Calu3 (cell line): ENCODE measurements at regions not wholly inside any gene's neighbourhood (a gene's known extent, or its start where the extent isn't known, plus 50 kb on each side); places are given as distances from the start of the nearest gene placed in this dataset.
"Not testable (repeated sequence)": the region's sequence is repeated elsewhere in the genome, so short reads cannot be mapped to it uniquely, and the experiment has no call there.

Source experiments
- BruUV-seq: library from RNA; stranded (reverse); fragments of 400-500 nt; replicated peaks from 2 replicates; lab custom pipeline; 2021; lab: Mats Ljungman, UMichigan
- CTCF ChIA-PET: fragments of 300-600 bp; sonication (Branson Sonifier 250); formaldehyde crosslinking; loops from one replicate; lab custom pipeline; 2022; ENCODE audit warnings: antibody characterized with exemption; lab: Charles Lee
- DNase-seq: peaks from one replicate; pipeline ENCODE4 v3.0.0; 2022
- H3K27ac Mint-ChIP-seq: one replicate; pipeline ENCODE4 v1.8.0; 2022; ENCODE audit warnings: mixed read lengths; ENCODE audit not compliant: unreplicated experiment
- H3K27me3 Mint-ChIP-seq: one replicate; pipeline ENCODE4 v1.8.0; 2022; ENCODE audit warnings: mixed read lengths; ENCODE audit not compliant: unreplicated experiment
- H3K36me3 Mint-ChIP-seq: one replicate; pipeline ENCODE4 v1.8.0; 2022; ENCODE audit warnings: mild to moderate bottlenecking, moderate library complexity, mixed read lengths; ENCODE audit not compliant: insufficient read depth, unreplicated experiment
- H3K4me1 Mint-ChIP-seq: one replicate; pipeline ENCODE4 v1.8.0; 2022; ENCODE audit warnings: mild to moderate bottlenecking, low read depth, mixed read lengths; ENCODE audit not compliant: unreplicated experiment
- H3K4me3 Mint-ChIP-seq: one replicate; pipeline ENCODE4 v1.8.0; 2022; ENCODE audit warnings: mild to moderate bottlenecking, low read depth, moderate library complexity, mixed read lengths; ENCODE audit not compliant: unreplicated experiment
- H3K9me3 Mint-ChIP-seq: one replicate; pipeline ENCODE4 v1.8.0; 2022; ENCODE audit warnings: low read depth, mixed read lengths; ENCODE audit not compliant: unreplicated experiment
- intact Hi-C: fragments of 100-400 bp; cut with micrococcal nuclease; formaldehyde crosslinking; loops from one replicate; pipeline ENCODE4 v1.10.0; 2022; ENCODE audit not compliant: unreplicated experiment
- TF ChIP-seq, protein P1 (sequence below): fragments of 200-600 bp; IDR thresholded peaks from one replicate; pipeline ENCODE4 v1.8.0; 2022; ENCODE audit warnings: antibody characterized with exemption; ENCODE audit not compliant: unreplicated experiment

- Mint-ChIP-seq H3K4me3 (no peak overlapping the region), H3K9me3 (no peaks in the 10 kb centered on the region), H3K4me1 (peaks cover 10% of the 10 kb centered on the region), H3K36me3 (no peaks in the 10 kb centered on the region), H3K27me3 (no peaks in the 10 kb centered on the region), H3K27ac (no peak overlapping the region)
- BruUV-seq = no TSS peak
- CTCF ChIA-PET = no interaction called here
- intact Hi-C loops = no loop called here
- no peak for DNase-seq
- TF ChIP-seq, protein P1, sequence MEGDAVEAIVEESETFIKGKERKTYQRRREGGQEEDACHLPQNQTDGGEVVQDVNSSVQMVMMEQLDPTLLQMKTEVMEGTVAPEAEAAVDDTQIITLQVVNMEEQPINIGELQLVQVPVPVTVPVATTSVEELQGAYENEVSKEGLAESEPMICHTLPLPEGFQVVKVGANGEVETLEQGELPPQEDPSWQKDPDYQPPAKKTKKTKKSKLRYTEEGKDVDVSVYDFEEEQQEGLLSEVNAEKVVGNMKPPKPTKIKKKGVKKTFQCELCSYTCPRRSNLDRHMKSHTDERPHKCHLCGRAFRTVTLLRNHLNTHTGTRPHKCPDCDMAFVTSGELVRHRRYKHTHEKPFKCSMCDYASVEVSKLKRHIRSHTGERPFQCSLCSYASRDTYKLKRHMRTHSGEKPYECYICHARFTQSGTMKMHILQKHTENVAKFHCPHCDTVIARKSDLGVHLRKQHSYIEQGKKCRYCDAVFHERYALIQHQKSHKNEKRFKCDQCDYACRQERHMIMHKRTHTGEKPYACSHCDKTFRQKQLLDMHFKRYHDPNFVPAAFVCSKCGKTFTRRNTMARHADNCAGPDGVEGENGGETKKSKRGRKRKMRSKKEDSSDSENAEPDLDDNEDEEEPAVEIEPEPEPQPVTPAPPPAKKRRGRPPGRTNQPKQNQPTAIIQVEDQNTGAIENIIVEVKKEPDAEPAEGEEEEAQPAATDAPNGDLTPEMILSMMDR = no peak
These were observed 1107.9 kb downstream of the PLA2G4A start for GRCh38 chr1:187936667-187937066.

DNA sequence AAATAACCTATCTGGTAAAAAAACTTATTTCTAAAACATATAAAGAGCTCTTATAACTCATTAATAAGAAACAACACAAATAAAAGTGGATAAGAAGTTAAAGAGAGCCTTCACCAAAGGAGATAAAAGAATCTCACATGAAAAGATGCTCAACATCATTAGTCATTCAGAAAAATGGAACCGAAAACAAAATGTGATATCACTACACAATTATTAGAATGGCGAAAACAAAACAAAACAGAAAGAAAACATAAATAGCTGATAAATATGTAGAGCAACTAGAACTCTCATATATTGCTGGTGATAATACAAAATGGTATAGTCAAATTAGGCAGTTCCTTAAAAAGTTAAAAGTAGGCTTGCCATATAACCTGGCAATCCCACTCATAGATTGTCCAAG is 1109.3 kb downstream of the PLA2G4A start:
- no peaks in the 10 kb centered on the region for H3K9me3 Mint-ChIP-seq
- no peak for DNase-seq
- no TSS peak for BruUV-seq
- TF ChIP-seq, protein P1 = no peak
- H3K4me3 Mint-ChIP-seq = no peak overlapping the region
- H3K27me3 Mint-ChIP-seq = no peaks in the 10 kb centered on the region
- H3K27ac Mint-ChIP-seq = no peak overlapping the region
- no peaks in the 10 kb centered on the region for H3K36me3 Mint-ChIP-seq
- CTCF ChIA-PET = no interaction called here
- intact Hi-C loops = no loop called here
- peaks cover 10% of the 10 kb centered on the region for H3K4me1 Mint-ChIP-seq

DNA sequence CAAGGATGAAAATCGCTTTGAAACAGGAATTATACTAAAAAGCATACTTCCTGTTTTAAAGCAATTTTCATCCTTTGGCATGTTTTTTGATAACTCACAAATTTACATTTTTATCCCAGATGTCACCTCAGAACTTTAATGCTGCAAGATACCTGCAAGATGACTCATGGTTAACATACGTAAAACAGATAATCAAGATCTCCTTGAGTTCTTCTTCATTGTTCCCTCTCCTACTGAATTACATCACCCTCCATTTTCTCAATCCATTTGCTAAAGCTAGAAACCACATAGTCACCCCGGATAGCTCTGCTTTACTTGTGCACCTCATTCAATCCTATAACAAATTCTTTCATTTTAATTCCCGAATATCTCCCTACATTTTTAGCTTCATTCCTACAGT is 1114.2 kb downstream of the PLA2G4A start:
- H3K4me1 Mint-ChIP-seq = no peaks in the 10 kb centered on the region
- H3K36me3 Mint-ChIP-seq = no peaks in the 10 kb centered on the region
- CTCF ChIA-PET = no interaction called here
- no TSS peak for BruUV-seq
- DNase-seq = no peak
- H3K9me3 Mint-ChIP-seq = peaks cover 10% of the 10 kb centered on the region
- H3K4me3 Mint-ChIP-seq = no peak overlapping the region
- TF ChIP-seq, protein P1 = no peak
- H3K27me3 Mint-ChIP-seq = no peaks in the 10 kb centered on the region
- intact Hi-C loops = no loop called here
- no peak overlapping the region for H3K27ac Mint-ChIP-seq

DNA sequence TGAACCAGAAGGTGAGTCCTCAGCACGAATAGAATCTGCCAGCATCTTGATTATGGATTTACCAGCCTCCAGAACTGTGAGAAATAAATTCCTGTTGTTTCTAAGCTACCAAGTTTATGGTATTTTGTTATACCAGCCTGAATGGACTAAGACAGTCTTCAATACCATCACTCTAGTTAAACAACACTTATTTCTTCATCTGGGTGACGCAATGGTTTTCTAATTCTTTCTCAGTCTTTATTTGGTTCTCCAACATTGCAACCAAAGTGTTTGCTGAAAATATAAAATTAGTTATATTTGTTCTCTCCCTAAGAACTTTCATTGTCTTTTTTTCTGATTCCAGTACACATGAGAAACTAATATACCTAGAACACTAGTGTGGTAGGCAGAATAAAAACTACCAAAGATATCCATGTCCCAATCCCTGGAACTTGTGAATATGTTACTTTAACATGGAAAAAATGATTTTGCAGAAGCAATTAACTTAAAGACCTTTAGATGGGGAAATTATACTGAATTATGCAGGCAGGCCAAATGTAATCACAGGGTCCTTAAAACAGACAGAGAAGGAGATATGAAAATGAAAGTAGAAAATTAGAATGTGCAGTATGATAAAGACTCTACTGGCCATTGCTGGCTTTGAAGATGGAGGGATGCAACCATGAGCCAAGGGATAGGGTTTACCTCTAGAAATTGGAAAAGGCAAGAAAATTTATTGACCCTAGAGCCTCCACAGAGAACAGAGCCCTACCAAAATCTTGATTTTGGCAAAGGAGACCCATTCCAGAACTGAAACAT is 1115.1 kb downstream of the PLA2G4A start:
- BruUV-seq = no TSS peak
- TF ChIP-seq, protein P1 = no peak
- no peak for DNase-seq
- Mint-ChIP-seq H3K27ac (no peak overlapping the region), H3K27me3 (no peaks in the 10 kb centered on the region), H3K4me3 (no peak overlapping the region), H3K36me3 (no peaks in the 10 kb centered on the region), H3K9me3 (peaks cover 10% of the 10 kb centered on the region), H3K4me1 (no peaks in the 10 kb centered on the region)
- intact Hi-C loops = no loop called here
- CTCF ChIA-PET = no interaction called here

DNA sequence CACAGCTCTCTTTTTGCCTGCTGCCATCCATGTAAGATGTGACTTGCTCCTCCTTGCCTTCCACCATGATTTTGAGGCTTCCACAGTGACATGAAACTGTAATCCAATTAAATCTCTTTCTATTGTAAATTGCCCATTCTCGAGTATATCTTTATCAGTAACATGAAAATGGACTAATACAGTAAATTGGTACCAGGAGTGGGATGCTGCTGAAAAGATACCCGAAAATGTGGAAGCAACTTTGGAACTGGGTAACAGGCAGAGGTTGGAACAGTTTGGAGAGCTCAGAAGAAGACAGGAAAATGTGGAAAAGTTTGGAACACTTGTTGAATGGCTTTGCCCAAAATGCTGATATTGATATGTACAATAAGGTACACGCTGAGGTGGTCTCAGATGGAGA is 1117.9 kb downstream of the PLA2G4A start:
- DNase-seq, BruUV-seq, CTCF ChIA-PET: not testable (repeated sequence)

More for the DNA sequence above, 1117.9 kb downstream of the PLA2G4A start:
- intact Hi-C loops, H3K27me3 Mint-ChIP-seq, H3K36me3 Mint-ChIP-seq, H3K27ac Mint-ChIP-seq, H3K4me3 Mint-ChIP-seq, H3K4me1 Mint-ChIP-seq: not testable (repeated sequence)
- H3K9me3 Mint-ChIP-seq = peaks cover 17% of the 10 kb centered on the region
